SW 1271 (cell line): ENCODE measurements at regions not wholly inside any gene's neighbourhood (a gene's known extent, or its start where the extent isn't known, plus 50 kb on each side); places are given as distances from the start of the nearest gene placed in this dataset.

Experiments used
- DNase-seq, 2 experiments: peaks; one replicate each; lab custom pipeline; 2025; lab: John Stamatoyannopoulos, UW

DNA sequence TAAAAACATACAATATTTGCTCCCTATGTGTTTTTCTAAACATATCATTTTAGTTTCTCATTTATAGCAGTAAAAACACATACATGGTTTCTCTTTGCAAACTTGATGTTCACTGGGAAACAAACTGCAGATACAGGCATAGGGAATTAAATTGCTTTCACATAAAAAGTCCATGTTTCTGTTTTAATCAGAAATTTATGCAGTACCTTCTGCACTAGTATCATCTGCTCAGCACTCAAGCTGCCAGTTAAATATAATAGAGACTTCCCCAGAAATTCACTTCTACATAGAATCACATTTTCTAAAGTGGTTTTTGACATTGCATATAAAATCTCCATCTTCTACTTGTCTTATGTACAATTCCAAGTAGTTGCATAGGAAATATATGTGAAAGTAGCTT is 1107.3 kb upstream of the NRXN1 start:
- DNase-seq: no peak

DNA sequence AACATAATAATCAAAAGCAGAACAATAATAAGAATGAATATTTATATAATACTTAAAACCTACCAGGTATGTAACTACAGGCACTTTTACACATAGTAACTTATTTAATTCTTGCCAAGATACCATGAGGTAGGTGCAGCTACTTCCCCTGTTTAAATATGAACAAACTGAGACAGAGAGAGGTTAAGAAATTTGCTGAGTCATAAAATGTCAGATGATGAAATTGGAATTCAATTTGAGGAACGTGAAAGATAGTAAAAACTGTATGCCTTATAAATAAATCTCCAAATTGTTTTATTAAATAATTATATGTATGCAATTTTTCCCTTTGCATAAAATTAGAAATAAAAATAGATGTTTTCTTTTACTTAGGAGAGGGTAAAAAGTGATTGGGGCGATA is 1103.3 kb upstream of the NRXN1 start:
- DNase-seq: no peak

DNA sequence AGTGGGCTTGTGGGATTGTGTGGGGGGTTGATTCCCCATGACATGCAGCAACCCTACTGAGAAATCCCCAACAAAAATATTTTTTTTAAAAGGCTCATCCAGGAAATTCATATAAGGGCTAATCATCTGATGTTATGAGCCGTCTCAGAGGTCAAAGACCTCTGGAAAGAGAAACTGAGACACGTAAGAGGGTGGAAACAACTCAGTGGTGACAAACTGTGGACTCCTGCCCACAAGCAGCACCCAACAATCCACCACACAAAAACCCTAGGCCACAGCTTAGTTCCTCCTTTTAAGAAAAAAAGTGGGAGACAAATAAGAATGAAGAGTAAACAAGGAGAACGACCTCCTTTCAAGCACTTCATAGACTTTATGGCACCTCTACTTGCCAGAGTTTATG is 1096.1 kb upstream of the NRXN1 start:
- no peak for DNase-seq

DNA sequence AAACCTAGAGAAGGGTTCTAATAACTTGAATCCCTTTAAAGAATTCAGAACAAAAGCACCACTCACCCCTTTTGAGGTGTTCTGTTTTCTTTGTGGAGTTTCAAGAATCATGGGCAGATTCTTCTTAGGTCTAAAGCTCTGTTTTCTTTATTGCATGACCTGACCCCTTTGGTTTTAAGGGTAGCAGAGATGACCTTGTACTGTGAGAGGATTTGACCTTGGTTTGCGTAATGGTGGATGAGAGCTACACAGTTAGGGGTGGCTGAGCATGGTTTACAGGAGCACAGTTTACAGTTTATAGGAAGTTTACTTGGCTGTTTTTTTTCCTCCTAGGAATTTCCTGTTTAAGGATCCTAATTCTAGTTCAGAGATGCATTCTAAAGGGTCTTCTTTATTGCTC is 1095.6 kb upstream of the NRXN1 start:
- DNase-seq: no peak

- DNase-seq: no peak
Observed at GRCh38 chr2:52117299-52117698, 1085.4 kb upstream of the NRXN1 start.

GRCh38 chr2:52115750-52116149 is 1083.8 kb upstream of the NRXN1 start:
- DNase-seq: no peak

- DNase-seq: no peak
Observed at GRCh38 chr2:52113338-52113737, 1081.4 kb upstream of the NRXN1 start.

GRCh38 chr2:52112141-52112540 is 1080.2 kb upstream of the NRXN1 start:
- DNase-seq: no peak

DNA sequence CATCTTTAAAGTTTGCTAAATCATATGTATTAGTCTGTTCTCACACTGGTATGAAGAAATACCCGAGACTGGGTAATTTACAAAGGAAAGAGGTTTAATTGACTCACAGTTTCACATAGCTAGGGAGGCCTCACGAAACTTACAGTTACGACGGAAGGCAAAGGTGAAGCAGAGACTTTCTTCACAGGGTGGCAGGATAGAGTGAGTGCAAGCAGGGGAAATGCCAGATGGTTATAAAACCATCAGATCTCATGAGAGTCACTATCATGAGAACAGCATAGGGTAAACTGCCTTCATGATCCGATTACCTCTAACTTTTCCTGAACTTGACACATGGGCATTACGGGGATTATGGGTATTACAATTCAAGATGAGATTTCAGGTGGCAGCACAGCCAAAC is 1075.2 kb upstream of the NRXN1 start:
- no peak for DNase-seq

DNA sequence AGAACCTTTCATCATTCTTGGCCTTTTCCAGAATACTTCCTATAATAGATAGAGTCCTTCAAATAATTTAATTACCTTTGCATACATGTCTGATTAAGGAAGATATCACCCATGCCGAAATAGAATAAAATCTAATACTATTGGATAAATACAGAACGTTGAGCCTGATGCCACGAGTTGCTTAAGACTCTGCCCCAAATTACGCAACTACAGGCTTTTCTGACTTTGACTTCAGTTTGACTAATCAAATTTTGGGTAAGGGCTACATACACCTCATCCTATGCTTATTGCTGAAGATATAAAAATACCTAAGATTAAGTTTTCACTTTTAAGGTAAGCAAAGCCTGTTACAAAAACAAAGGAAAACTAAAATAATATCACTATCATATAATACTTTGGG is 1065.1 kb upstream of the NRXN1 start:
- no peak for DNase-seq

- DNase-seq: no peak
Observed at GRCh38 chr2:52084759-52085158, 1052.8 kb upstream of the NRXN1 start.

DNA sequence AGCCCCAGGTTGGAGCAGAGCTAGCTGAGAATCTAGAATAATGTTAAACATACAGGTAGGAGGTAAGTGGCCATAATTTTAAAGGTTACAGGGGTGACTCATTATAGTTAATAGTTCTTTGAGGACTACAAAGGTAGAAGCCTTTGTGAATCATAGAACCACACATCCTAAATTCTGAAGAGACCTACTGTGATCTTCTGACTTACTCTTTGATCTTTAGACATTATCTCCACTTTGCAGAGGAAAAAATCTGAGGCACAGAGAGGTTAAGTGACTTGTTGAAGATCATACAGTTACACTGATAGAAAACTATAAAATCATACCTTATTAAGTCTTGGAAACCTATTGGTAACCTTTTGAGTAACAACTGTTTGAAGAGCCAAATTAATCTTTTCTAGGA is 1051.3 kb upstream of the NRXN1 start:
- DNase-seq: no peak

GRCh38 chr2:52082646-52083045 is 1050.7 kb upstream of the NRXN1 start:
- DNase-seq: no peak

DNA sequence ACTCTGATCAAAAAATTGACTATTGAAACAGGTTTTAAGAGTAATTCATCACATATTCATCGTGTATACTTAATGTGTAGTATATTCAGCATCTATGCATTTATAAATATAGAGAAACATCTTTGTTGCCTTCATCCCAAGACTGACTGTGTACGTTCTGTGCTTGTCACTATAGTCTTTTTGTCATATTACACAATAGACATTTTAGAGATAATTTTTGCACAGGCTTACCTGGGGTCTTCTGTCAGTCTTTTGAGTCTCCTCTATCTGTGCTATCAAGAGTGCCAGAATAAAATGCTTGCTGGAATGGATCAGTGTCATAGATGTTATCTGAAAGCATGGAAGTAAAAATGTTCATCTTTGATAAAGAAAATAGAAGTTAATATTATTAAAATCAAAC is 1047.7 kb upstream of the NRXN1 start:
- DNase-seq: no peak

- no peak for DNase-seq
Observed at GRCh38 chr2:52077159-52077558, 1045.2 kb upstream of the NRXN1 start.

DNA sequence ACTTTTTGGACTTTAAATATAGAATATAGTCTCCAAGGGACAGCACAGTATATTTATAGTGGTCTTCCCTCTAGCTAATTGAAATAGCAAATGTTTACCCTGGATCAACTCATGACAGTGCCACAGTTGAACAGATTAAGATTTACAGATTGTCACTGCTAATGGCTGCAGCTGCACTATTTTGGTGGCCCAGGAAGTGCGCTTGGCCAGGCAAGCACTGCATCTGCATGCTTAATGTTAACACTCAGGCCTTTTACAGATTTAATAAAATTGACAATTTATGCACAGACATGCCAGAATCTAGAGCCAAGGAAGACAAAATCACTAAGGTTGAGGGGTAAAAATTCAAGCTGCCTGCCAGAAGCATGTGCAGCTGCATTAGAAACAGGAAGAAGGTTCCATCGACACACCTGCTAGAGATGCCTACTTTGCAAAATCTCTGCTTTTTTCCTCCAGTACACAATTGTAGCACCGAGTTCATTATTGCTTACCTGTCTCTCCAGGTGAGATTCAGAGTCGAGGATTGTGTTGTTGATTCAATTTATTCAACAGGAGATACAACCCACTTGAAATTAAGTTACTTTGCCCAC is 1042.3 kb upstream of the NRXN1 start:
- no peak for DNase-seq

GRCh38 chr2:52072949-52073348 is 1041.0 kb upstream of the NRXN1 start:
- no peak for DNase-seq

- no peak for DNase-seq
Observed at GRCh38 chr2:52070665-52071064, 1038.7 kb upstream of the NRXN1 start.

- DNase-seq: no peak
Observed at GRCh38 chr2:52064234-52064633, 1032.3 kb upstream of the NRXN1 start.

DNA sequence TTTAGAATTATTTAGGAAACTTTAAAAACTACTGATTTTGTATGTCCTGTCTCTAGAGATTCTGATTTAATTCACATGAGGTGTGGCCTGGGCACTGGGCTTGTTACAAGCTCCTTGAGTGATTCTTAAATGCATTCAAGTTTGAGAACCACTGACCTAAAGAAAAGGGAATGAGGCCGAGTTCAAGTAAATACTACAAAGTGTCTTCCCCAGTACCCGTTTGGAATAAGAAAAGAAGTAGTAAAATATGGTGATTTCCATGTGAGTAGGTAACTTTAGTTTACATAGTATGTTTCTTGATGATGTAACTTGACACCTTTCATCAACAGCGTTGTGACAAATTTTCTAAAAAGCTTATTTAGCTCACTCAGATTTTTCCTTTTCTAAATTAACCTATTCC is 1022.9 kb upstream of the NRXN1 start:
- no peak for DNase-seq

GRCh38 chr2:52036853-52037252 is 1004.9 kb upstream of the NRXN1 start:
- DNase-seq: no peak

- no peak for DNase-seq
Observed at GRCh38 chr2:52036024-52036423, 1004.1 kb upstream of the NRXN1 start.

- DNase-seq: no peak
Observed at GRCh38 chr2:52035391-52035790, 1003.5 kb upstream of the NRXN1 start.

DNA sequence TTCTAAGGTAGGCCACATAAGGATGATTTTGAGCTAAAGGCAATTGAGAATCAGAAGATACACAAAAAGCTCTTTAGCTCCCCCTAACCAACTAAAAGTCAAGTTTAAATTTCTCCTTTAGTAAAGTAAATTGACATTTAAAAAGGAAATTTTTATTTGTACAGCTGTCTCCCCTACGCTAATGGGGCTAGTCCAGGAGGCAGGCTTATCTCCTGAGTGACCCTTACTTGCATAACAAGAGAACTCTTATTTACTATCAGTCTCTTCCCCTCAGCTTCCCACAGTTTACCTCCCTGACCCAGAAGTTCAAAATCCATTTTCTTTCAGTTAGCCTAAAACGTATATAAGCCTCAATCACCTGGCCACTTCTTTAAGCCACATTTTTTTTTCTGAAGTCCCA is 1002.8 kb upstream of the NRXN1 start:
- no peak for DNase-seq

DNA sequence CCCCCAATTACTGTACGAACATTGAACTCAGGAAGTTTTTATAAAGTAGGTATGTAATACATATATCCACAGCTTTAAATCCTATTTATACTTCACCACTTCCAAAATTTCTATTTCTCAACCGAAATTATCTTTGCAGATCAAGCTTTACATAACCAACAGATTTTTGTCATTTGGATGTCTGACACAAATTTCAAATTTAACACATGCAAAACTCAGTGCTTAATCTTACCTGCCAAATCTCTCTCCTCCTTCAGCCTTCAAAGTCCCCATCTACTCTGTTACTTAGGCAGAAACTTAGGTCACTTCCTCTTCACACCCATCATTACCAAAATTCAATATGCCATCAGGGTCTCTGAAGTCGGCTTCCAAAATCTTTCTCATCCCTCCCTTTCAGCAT is 990.1 kb upstream of the NRXN1 start:
- DNase-seq: no peak
